Left lobe of liver (tissue), 2 donors: ENCODE measurements at regions not wholly inside any gene's neighbourhood (a gene's known extent, or its start where the extent isn't known, plus 50 kb on each side); places are given as distances from the start of the nearest gene placed in this dataset.

Source experiments
- ATAC-seq: fragments of 200-7000 bp; cut with Tn5 transposase; one replicate; pipeline ENCODE4 v1.9.1; 2020; ENCODE audit warnings: mild to moderate bottlenecking, moderate library complexity
- DNase-seq: peaks from one replicate; pipeline ENCODE4 v3.0.0-alpha.2; 2020; ENCODE audit warnings: low spot score
- donor health status: DM: no; HTN: no; CAD: no; lungs with moderate emphysema.
- donor health status: DM: no; HTN: yes; CAD: no.

GRCh38 chr13:72384186-72384823 is 343.1 kb downstream of the MZT1 start:
- DNase-seq (no peak), ATAC-seq (no peak)

GRCh38 chr13:72383646-72384045 is 343.8 kb downstream of the MZT1 start:
- ATAC-seq (no peak), DNase-seq (no peak)

DNA sequence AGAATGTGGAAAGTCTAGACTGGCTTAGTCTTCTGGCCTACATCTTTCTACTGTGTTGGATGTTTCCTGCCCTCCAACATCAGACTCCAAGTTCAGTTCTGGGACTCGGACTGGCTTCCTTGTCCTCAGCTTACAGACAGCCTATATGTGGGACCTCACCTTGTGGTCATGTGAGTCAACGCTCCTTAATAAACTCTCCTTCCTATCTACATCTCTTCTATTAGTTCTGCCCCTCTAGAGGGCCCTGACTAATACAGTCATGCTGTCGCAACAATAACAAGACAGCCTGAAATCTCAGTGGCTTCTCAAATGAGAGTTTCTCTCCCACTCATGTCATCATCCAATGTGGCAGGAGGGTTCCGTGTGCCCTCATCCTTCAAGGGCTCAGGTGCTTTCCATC is 347.8 kb downstream of the MZT1 start:
- ATAC-seq (no peak), DNase-seq (no peak)

DNA sequence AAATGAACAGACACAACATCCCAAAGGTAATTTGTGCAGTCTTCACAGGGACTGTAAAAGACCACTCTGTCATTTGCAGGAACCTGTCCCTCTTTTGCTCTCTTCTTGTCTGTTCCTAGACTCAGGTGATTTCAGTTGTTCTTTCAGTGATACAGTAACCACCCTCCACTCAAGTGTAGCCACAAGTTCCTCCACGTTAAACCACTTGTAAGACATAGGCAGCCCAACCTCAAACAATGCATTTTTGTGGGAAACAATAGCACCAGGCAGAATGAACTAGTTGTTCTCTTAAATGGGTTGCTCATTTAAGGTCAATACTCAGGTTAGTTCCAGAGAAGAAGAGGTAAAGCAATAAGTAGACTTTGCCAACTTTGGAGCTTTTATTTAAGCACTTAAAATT is 359.4 kb downstream of the MZT1 start:
- DNase-seq (no peak), ATAC-seq (no peak)

GRCh38 chr13:72346716-72347115 is 380.7 kb downstream of the MZT1 start:
- DNase-seq = no peak
- no peak for ATAC-seq

GRCh38 chr13:72342364-72342763 is 385.1 kb downstream of the MZT1 start:
- ATAC-seq (no peak), DNase-seq (no peak)

- ATAC-seq (no peak), DNase-seq (no peak)
These were observed 385.5 kb downstream of the MZT1 start for GRCh38 chr13:72341904-72342303.

GRCh38 chr13:72317346-72318109 is 409.9 kb downstream of the MZT1 start:
- DNase-seq (no peak), ATAC-seq (no peak)

- ATAC-seq (no peak), DNase-seq (no peak)
These were observed 410.7 kb downstream of the MZT1 start for GRCh38 chr13:72316716-72317115.

- DNase-seq (no peak), ATAC-seq (no peak)
These were observed 412.1 kb downstream of the MZT1 start for GRCh38 chr13:72315312-72315711.

DNA sequence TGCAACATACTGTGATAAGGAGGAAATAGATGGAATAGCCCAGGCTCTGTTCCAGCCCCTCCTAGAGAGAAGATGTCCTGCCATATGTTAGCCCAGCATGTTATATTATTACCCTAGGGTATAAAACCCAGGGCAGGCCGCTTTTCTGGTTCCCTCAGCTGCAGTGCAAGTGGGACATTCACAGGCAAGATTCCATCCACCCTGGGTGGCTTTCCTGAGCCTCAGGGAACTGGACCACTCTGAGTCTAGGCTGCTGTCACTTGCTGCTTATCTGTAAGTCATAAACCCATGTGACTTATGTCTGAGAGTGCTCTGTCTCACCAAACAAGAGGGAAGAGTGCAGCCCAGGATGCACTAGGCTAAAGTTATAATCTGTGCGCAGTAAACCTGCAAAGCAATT is 413.2 kb downstream of the MZT1 start:
- ATAC-seq = no peak
- DNase-seq = no peak

DNA sequence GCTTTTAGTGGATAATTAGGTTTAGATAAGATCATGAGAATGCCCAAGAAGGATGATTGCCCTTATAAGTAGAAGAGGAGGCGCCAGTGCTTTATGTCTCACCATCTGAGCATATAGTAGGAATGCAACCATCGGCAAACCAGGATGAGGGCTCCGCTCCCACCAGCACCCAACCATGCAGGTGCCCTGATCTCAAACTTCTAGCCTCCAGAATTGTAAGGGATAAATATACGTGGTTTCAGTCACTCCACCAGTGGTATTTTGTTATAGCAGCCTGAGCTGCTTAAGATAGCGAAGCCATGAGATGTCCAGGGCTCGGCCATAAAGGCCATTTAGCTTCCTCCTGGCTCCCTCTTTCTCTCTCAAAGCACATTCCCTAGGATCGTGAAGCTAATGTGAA is 413.9 kb downstream of the MZT1 start:
- no peak for ATAC-seq

DNA sequence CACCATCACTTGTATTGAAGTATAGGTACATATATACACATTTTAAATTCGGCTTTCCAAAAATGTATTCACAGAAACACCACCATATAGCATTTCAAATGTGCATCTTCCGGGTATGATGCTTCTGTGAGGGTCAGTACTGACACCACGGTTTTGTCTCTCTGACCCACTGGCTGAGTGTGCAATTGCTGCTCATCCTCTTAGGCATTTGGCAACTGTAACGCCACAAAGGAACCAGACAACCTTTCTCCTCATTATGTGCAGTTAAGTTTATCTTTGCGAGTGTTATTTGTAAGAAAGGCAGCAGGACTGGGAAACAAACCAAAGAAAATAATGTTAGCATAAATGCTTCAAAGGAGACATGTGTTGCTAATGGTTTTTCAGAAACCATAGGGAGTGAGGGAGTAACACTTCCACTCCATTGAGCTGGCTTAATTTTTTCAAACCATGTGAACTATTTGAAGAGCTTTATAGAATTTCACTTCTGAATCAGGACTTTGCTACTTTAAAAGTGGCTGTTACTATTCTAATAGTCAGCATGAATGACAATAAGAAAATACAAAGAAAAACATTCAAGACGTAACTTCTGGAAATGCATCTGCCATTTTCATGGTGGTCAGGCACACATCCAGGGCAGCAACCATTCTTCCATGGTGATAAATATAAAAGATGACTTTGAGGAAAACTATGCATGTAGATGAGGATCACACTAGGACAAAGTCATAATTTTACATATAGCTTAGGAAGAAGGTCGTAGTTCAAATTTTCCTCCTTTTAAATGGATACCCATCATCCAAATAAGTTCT is 423.3 kb downstream of the MZT1 start:
- no peak for ATAC-seq
- DNase-seq = no peak

More for the DNA sequence above, 413.9 kb downstream of the MZT1 start:
- no peak for DNase-seq

DNA sequence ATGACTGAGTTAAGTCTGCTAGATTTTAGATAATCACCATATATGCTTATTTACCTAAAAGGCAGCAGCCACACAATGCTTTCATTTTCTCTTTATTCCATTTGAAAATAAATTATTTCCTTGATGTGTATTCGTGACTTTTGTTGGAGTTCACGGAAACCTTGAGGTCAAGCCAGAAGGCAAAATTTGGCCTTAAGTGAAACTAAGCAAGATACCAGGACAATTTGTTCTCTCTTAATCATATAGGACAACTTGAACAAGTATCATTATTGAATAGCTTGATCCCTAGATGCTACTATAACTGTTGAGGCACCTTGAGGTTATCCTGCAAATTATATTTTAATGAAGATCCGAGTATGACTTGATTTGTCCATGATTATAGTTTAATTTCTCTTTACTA is 429.2 kb upstream of the DACH1 start:
- ATAC-seq (no peak), DNase-seq (no peak)

DNA sequence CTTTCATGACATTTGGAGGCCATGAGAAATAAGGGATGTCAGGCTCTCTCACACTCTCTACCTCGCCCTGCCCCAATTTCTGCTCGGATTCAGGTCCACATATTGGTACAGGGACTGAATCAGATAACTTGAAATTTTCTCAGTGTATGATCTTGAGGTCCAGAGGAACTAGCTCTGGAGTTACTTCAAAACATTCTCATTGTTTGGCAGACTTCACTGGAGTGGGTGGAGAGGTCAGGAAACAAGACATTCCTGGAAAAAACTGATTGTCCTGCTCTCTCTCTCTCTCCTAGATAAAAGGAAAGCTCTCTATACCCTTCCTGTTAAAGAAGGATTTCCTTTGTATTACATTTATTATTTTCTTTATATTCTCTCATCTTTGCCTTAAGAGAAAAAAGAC is 428.1 kb upstream of the DACH1 start:
- peak; percentile 54 for ATAC-seq

DNA sequence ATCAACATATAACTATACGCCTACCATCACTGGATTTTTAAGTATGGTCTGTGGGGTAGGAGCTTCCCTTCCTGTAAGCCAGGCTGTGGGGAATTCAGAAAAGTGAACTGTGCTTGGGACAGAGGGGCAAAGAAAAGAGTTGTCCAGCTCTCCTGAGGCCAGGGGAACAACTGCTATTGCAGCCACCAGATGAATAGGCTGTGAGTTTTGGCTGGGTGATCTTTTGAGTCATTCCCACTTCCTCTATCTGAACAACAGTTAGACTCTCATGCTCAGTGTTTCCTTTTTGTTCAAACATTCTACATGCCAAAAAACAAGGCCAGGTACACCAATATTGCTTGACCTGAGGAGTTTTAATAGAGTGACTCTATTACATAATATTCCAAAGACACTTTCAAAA is 426.2 kb upstream of the DACH1 start:
- DNase-seq (no peak), ATAC-seq (no peak)

More for the DNA sequence above, 428.1 kb upstream of the DACH1 start:
- DNase-seq = no peak

GRCh38 chr13:72290962-72291681 is 424.1 kb upstream of the DACH1 start:
- DNase-seq = no peak
- no peak for ATAC-seq

DNA sequence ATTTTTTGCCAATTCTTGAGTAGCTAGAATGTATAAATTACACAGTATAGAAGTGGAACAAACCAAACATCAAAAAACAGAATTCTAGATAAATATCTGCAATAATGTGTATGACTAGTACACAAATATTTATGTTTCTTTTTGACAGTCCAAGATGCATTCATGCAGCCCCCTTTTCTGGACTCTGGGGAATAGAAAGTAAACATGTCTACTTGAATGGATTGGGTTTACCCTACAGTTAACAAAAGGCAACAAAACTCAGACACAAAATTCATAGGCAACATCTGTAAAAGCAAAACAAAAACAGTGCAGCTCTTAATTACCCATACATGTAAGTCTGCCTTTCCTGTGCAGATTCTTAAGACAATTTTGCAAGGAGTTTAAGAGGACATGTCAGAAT is 419.4 kb upstream of the DACH1 start:
- ATAC-seq (no peak), DNase-seq (no peak)

DNA sequence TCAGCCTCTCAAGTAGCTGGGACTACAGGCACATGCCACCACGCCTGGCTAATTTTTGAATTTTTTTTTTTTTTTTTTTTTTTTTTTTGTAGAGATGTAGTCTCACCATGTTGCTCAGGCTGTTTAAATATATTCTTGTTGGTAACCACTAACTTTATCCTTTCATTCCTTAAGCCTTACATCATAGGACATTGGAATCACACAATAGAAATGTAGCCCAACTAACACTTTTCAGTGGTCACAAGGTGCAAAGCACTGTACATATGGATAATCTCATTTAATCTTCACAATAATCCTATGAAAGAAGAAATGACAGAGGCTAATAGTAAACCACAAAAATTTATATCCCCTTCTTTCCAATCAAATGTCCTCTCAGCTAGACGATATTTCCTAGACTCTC is 417.8 kb upstream of the DACH1 start:
- ATAC-seq = no peak

DNA sequence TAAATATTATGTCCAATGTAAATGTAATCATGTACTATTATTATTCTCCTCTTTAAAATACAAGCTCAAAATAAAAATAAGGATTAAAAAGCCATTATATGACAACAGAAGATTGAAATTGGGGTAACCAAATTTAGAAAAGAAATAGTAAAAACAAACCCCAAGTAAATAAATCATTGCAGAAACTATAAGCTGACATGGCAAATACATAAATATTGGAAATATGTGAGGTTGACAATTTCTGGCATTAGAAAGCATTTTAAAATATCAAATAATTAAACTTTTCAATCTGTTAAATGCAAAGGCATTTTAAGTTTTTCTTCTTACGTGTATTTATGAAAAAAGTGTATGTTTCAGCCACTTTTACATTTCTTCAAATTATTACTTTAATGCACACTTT is 394.7 kb upstream of the DACH1 start:
- no peak for DNase-seq
- no peak for ATAC-seq

More for the DNA sequence above, 417.8 kb upstream of the DACH1 start:
- DNase-seq = no peak

DNA sequence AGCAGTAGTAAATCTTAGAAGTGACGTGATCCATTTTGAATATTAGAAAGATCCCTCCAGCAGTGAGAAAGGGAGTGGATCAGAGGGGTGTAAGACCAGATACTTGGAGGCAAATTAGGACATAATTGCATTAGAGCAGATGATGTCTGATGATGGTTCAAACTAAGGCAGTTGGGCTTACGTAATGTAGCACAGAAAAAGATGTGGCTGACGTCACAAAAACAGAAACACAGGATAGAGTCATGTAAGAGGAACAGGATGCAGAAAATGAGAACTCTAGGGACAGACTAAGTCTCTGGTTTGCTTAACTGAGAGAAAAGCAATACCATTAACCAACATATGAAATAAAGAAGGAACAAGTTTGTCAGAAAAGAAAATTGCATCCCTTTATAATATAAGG is 392.5 kb upstream of the DACH1 start:
- DNase-seq (no peak), ATAC-seq (no peak)
